HepG2 (cell line): ENCODE measurements at regions not wholly inside any gene's neighbourhood (a gene's known extent, or its start where the extent isn't known, plus 50 kb on each side); places are given as distances from the start of the nearest gene placed in this dataset.
"Not testable (repeated sequence)": the region's sequence is repeated elsewhere in the genome, so short reads cannot be mapped to it uniquely, and the experiment has no call there.

Source experiments
- ATAC-seq: fragments of 200-7000 bp; cut with Tn5 transposase; 3 replicates; pipeline ENCODE4 v1.9.1; 2020; ENCODE audit warnings: mild to moderate bottlenecking, moderate library complexity
- BruUV-seq: library from RNA; stranded (reverse); fragments of 400-500 nt; replicated peaks from 2 replicates; lab custom pipeline; 2021; lab: Mats Ljungman, UMichigan
- CTCF ChIA-PET: fragments of 300-600 bp; formaldehyde crosslinking; extraction: SDS; loops from one replicate; lab custom pipeline; 2021; ENCODE audit warnings: low total read pairs, inconsistent platforms, low intra/inter-chr PET ratio; lab: Yijun Ruan, JAX
- POLR2A ChIA-PET: fragments of 350-600 bp; sonication (Branson Sonifier 250); formaldehyde crosslinking; loops from one replicate; lab custom pipeline; 2020; ENCODE audit warnings: antibody characterized with exemption, inconsistent platforms; lab: Yijun Ruan, JAX
- DNase-seq: peaks from one replicate; pipeline ENCODE4 v3.0.0-alpha.2; 2015; ENCODE audit warnings: low spot score
- FAIRE-seq: peaks from 3 replicates; lab custom pipeline; 2011; peaks lifted over from hg19 to GRCh38; lab: Jason Lieb, UNC
- H2AFZ ChIP-seq: one replicate; pipeline ENCODE4 v1.6.1; 2011; ENCODE audit warnings: low read length, inconsistent platforms
- H3K27ac ChIP-seq: fragments of 300-600 bp; 3 replicates; pipeline ENCODE4 v1.8.0; 2011; ENCODE audit warnings: mixed run types, mild to moderate bottlenecking, mixed read lengths, low read length, inconsistent platforms; ENCODE audit not compliant: insufficient read depth; ENCODE audit errors: extremely low read length
- H3K27me3 ChIP-seq, 2 experiments: fragments of 200-600 bp in 1 of 2; 2 replicates in 1 of 2; 3 replicates in 1 of 2; pipeline versions ENCODE4 v1.6.0 to v1.8.0; 2011; ENCODE audit warnings: low read length in 2 of 2, mild to moderate bottlenecking in 2 of 2, moderate library complexity in 2 of 2, inconsistent platforms in 1 of 2; ENCODE audit not compliant: insufficient read depth in 2 of 2, control insufficient read depth in 1 of 2
- H3K36me3 ChIP-seq, 2 experiments: fragments of 200-600 bp in 1 of 2; replicated peaks in 1 of 2; 2 replicates in 1 of 2; 3 replicates in 1 of 2; pipeline versions ENCODE4 v1.5.1 to v1.8.0; 2011; ENCODE audit warnings: low read length in 2 of 2, inconsistent platforms in 1 of 2; ENCODE audit not compliant: insufficient read depth in 2 of 2, control insufficient read depth in 1 of 2
- H3K4me1 ChIP-seq: 2 replicates; pipeline ENCODE4 v1.5.1; 2012; ENCODE audit warnings: low read length, inconsistent platforms; ENCODE audit not compliant: insufficient read depth
- H3K4me2 ChIP-seq: 2 replicates; pipeline ENCODE4 v1.6.0; 2011; ENCODE audit warnings: low read depth, low read length, inconsistent platforms
- H3K4me3 ChIP-seq, 3 experiments: fragments of 200-600 bp in 1 of 3; sonication (generic), shearing (Covaris generic) in 1 of 3; replicated peaks in 1 of 3; 2 replicates each; pipeline ENCODE4 v1.5.1; 2011 to 2016; ENCODE audit warnings: low read length in 3 of 3, inconsistent platforms in 2 of 3, low read depth in 2 of 3, mild to moderate bottlenecking in 2 of 3, control low read depth in 1 of 3, mixed read lengths in 1 of 3; ENCODE audit not compliant: insufficient read depth in 1 of 3
- H3K79me2 ChIP-seq: one replicate; pipeline ENCODE4 v1.6.1; 2011; ENCODE audit warnings: low read length, inconsistent platforms; ENCODE audit not compliant: insufficient read depth
- H3K9ac ChIP-seq: 2 replicates; pipeline ENCODE4 v1.6.0; 2011; ENCODE audit warnings: mild to moderate bottlenecking, low read depth, low read length, inconsistent platforms; ENCODE audit not compliant: insufficient read depth
- H3K9me3 ChIP-seq: 2 replicates; pipeline ENCODE4 v1.5.1; 2012; ENCODE audit warnings: mild to moderate bottlenecking, low read length
- H4K20me1 ChIP-seq: 2 replicates; pipeline ENCODE4 v1.6.0; 2011; ENCODE audit warnings: inconsistent platforms, mild to moderate bottlenecking, low read length, moderate library complexity; ENCODE audit not compliant: insufficient read depth
- TRIM24 ChIP-seq: sonication (generic); formaldehyde crosslinking; IDR thresholded peaks from 2 replicates; pipeline ENCODE4 v1.8.0; 2022; ENCODE audit warnings: mild to moderate bottlenecking, missing genetic modification reagents
- ZZZ3 ChIP-seq: sonication (generic); formaldehyde crosslinking; IDR thresholded peaks from 2 replicates; pipeline ENCODE4 v1.4.0; 2020; ENCODE audit warnings: missing genetic modification reagents, mild to moderate bottlenecking, borderline replicate concordance
- WGBS: methylation state at CpG from one replicate; pipeline ENCODE4 v1.1.6; 2017; ENCODE audit warnings: low lambda C conversion rate; 5-methylcytosine and 5-hydroxymethylcytosine counted together
- in situ Hi-C: cut with HindIII; loops from 2 replicates; pipeline ENCODE4 v1.10.0; 2017; ENCODE audit warnings: low pct_unique_long_range_greater_than_20kb; ENCODE audit not compliant: extremely low pct_ligation_motif_present
- intact Hi-C: fragments of 100-400 bp; cut with micrococcal nuclease; formaldehyde crosslinking; loops from one replicate; pipeline ENCODE4 v1.10.0; 2022; ENCODE audit not compliant: unreplicated experiment
- TF ChIP-seq, protein P1 (sequence below): sonication (generic); formaldehyde crosslinking; IDR thresholded peaks from 2 replicates; pipeline ENCODE4 v1.4.0; 2020; ENCODE audit warnings: mild to moderate bottlenecking, missing genetic modification reagents
- TF ChIP-seq, protein P2 (sequence below), 2 experiments: fragments of 450-650 bp in 1 of 2; sonication (generic) in 1 of 2; formaldehyde crosslinking in 1 of 2; IDR thresholded peaks; 2 replicates each; pipeline versions ENCODE4 v1.6.1 to v1.8.0; 2016 to 2022; ENCODE audit warnings: antibody characterized with exemption in 1 of 2, mild to moderate bottlenecking in 1 of 2, missing genetic modification reagents in 1 of 2

DNA sequence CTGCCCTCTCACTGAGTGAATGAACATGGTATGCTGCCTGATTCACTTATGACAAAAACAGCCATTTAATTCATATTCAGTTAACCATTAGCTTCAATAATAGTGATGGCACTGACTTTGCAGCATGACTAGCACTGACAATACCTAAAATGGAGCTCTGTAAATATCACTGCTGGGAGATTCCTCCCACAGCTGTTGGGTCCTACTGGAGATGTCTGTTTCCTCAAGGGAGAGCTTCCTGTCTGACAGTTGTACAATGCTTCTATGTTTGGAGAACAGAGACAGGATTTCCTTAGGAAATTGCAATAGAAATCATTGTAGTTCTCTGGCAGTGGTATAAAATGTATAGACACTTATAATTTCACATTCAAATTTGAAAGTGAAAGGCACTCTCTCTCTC lies 695.9 kb upstream of the CDH8 start (continued):
- TF ChIP-seq TRIM24 (CRISPR knock-in tag) = no peak
- TF ChIP-seq, protein P1, sequence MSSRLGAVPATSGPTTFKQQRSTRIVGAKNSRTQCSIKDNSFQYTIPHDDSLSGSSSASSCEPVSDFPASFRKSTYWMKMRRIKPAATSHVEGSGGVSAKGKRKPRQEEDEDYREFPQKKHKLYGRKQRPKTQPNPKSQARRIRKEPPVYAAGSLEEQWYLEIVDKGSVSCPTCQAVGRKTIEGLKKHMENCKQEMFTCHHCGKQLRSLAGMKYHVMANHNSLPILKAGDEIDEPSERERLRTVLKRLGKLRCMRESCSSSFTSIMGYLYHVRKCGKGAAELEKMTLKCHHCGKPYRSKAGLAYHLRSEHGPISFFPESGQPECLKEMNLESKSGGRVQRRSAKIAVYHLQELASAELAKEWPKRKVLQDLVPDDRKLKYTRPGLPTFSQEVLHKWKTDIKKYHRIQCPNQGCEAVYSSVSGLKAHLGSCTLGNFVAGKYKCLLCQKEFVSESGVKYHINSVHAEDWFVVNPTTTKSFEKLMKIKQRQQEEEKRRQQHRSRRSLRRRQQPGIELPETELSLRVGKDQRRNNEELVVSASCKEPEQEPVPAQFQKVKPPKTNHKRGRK (CRISPR knock-in tag) = no peak

DNA sequence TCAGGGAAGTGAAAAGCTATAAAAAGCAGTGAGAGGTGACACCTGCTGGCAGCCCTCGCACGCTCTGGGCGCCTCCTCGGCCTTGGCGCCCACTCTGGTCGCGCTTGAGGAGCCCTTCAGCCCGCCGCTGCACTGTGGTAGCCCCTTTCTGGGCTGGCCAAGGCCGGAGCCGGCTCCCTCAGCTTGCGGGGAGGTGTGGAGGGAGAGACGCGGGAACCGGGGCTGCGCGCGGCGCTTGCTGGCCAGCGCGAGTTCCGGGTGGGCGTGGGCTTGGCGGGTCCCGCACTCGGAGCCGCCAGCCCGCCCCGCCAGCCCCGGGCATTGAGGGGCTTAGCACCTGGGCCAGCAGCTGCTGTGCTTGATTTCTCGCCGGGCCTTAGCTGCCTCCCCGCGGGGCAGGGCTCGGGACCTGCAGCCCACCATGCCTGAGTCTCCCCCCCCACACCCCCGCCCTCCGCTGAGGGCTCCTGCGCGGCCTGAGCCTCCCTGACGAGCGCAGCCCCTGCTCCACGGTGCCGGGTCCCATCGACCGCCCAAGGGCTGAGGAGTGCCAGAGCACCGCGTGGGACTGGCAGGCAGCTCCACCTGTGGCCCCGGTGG lies 688.5 kb upstream of the CDH8 start:
- H3K27me3 ChIP-seq, H4K20me1 ChIP-seq, BruUV-seq, H3K36me3 ChIP-seq, H3K4me1 ChIP-seq, ATAC-seq, H2AFZ ChIP-seq, H3K79me2 ChIP-seq, in situ Hi-C loops, H3K27ac ChIP-seq, H3K9ac ChIP-seq, H3K4me3 ChIP-seq, DNase-seq, intact Hi-C loops, H3K4me2 ChIP-seq, POLR2A ChIA-PET, FAIRE-seq, CTCF ChIA-PET: not testable (repeated sequence)
- WGBS = 58% methylated on average over 16 of the region's 48 CpGs
- peaks cover 94% of the 10 kb centered on the region for H3K9me3 ChIP-seq

DNA sequence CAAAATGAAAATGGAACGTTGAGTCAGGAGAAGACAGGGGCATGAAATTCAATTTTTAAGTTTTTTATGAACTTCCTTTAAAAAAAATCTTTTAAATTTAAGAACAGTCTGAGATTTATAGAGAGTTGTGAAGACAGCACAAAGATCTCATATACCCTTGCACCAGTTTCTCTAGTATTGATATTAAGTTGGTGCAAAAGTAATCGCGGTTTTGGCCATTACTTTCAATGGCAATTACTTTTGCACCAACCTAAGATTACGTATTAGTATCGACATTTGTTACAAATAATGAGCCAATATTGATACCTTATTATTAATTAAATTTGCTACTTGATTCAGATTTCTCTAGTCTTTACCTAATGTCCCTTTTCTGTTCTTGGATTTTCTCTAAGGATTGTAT lies 684.4 kb upstream of the CDH8 start:
- FAIRE-seq = no peak
- H3K4me3 ChIP-seq = no peak overlapping the region

More for the DNA sequence above, 684.4 kb upstream of the CDH8 start:
- TF ChIP-seq, protein P2, sequence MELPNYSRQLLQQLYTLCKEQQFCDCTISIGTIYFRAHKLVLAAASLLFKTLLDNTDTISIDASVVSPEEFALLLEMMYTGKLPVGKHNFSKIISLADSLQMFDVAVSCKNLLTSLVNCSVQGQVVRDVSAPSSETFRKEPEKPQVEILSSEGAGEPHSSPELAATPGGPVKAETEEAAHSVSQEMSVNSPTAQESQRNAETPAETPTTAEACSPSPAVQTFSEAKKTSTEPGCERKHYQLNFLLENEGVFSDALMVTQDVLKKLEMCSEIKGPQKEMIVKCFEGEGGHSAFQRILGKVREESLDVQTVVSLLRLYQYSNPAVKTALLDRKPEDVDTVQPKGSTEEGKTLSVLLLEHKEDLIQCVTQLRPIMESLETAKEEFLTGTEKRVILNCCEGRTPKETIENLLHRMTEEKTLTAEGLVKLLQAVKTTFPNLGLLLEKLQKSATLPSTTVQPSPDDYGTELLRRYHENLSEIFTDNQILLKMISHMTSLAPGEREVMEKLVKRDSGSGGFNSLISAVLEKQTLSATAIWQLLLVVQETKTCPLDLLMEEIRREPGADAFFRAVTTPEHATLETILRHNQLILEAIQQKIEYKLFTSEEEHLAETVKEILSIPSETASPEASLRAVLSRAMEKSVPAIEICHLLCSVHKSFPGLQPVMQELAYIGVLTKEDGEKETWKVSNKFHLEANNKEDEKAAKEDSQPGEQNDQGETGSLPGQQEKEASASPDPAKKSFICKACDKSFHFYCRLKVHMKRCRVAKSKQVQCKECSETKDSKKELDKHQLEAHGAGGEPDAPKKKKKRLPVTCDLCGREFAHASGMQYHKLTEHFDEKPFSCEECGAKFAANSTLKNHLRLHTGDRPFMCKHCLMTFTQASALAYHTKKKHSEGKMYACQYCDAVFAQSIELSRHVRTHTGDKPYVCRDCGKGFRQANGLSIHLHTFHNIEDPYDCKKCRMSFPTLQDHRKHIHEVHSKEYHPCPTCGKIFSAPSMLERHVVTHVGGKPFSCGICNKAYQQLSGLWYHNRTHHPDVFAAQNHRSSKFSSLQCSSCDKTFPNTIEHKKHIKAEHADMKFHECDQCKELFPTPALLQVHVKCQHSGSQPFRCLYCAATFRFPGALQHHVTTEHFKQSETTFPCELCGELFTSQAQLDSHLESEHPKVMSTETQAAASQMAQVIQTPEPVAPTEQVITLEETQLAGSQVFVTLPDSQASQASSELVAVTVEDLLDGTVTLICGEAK (IDR thresholded peaks at IDR 0.05) = peak; percentile 89
- TF ChIP-seq, protein P2 (CRISPR knock-in tag; IDR thresholded peaks at IDR 0.05) = no peak
- no peak for TF ChIP-seq ZZZ3 (CRISPR knock-in tag)
- TF ChIP-seq, all 625 proteins: peak for 1
- no TSS peak for BruUV-seq
- no peak overlapping the region for H3K9ac ChIP-seq
- H3K4me1 ChIP-seq = no peaks in the 10 kb centered on the region
- H4K20me1 ChIP-seq = no peaks in the 10 kb centered on the region
- no peak overlapping the region for H3K27ac ChIP-seq
- H3K79me2 ChIP-seq = no peaks in the 10 kb centered on the region
- 4% methylated on average over 5 of the region's 5 CpGs for WGBS
- ChIA-PET POLR2A (no interaction called here), CTCF (no interaction called here)
- intact Hi-C loops = no loop called here
- no peaks in the 10 kb centered on the region for H3K36me3 ChIP-seq
- H3K4me2 ChIP-seq = no peak overlapping the region
- H3K27me3 ChIP-seq = no peaks in the 10 kb centered on the region
- H3K9me3 ChIP-seq = peaks cover 89% of the 10 kb centered on the region
- DNase-seq (no peak), ATAC-seq (no peak)
- in situ Hi-C loops = no loop called here
- no peak overlapping the region for H2AFZ ChIP-seq
